ENCODE measurements at regions not wholly inside any gene's neighbourhood (a gene's known extent, or its start where the extent isn't known, plus 50 kb on each side); places are given as distances from the start of the nearest gene placed in this dataset.

GRCh38 chr2:39954346-39954745, 175.3 kb upstream of the THUMPD2 start:
- Histone ChIP-seq H3K36me3 (no peaks in the 10 kb centered on the region), H3K27me3 (no peaks in the 10 kb centered on the region), H3K9me3 (no peaks in the 10 kb centered on the region), H3K4me3 (no peak overlapping the region), H3K4me1 (no peaks in the 10 kb centered on the region), H3K27ac (no peak overlapping the region)
- DNase-seq, result no peak
- no peak for TF ChIP-seq POLR2A (IDR thresholded peaks at IDR 0.05)
- intact Hi-C loops (cut with DNase I), result no loop called here

- TF ChIP-seq, protein P1, sequence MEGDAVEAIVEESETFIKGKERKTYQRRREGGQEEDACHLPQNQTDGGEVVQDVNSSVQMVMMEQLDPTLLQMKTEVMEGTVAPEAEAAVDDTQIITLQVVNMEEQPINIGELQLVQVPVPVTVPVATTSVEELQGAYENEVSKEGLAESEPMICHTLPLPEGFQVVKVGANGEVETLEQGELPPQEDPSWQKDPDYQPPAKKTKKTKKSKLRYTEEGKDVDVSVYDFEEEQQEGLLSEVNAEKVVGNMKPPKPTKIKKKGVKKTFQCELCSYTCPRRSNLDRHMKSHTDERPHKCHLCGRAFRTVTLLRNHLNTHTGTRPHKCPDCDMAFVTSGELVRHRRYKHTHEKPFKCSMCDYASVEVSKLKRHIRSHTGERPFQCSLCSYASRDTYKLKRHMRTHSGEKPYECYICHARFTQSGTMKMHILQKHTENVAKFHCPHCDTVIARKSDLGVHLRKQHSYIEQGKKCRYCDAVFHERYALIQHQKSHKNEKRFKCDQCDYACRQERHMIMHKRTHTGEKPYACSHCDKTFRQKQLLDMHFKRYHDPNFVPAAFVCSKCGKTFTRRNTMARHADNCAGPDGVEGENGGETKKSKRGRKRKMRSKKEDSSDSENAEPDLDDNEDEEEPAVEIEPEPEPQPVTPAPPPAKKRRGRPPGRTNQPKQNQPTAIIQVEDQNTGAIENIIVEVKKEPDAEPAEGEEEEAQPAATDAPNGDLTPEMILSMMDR (IDR thresholded peaks at IDR 0.05), result no peak
- TF ChIP-seq POLR2AphosphoS5 (IDR thresholded peaks at IDR 0.05) (no peak), EP300 (IDR thresholded peaks at IDR 0.05) (no peak), POLR2A (IDR thresholded peaks at IDR 0.05) (no peak)
- intact Hi-C loops (cut with DNase I), result no loop called here
These were observed 170.1 kb upstream of the THUMPD2 start for GRCh38 chr2:39949131-39949530.

GRCh38 chr2:39948016-39948719, 169.1 kb upstream of the THUMPD2 start:
- Histone ChIP-seq H3K4me1 (no peaks in the 10 kb centered on the region), H3K36me3 (no peaks in the 10 kb centered on the region), H3K27ac (no peak overlapping the region), H3K4me3 (no peak overlapping the region), H3K9me3 (no peaks in the 10 kb centered on the region), H3K27me3 (no peaks in the 10 kb centered on the region)
- intact Hi-C loops (cut with DNase I), result no loop called here
- TF ChIP-seq POLR2A (IDR thresholded peaks at IDR 0.05) (no peak), POLR2AphosphoS5 (IDR thresholded peaks at IDR 0.05) (no peak), EP300 (IDR thresholded peaks at IDR 0.05) (no peak)
- TF ChIP-seq, protein P1 (IDR thresholded peaks at IDR 0.05), result no peak
- WGBS, 2 donors, result 63 to 81% methylated on average over 1 of the region's 1 CpG
- no peak for DNase-seq

More at GRCh38 chr2:39949131-39949530, 170.1 kb upstream of the THUMPD2 start:
- Histone ChIP-seq H3K36me3 (no peaks in the 10 kb centered on the region), H3K4me1 (no peaks in the 10 kb centered on the region), H3K27ac (no peak overlapping the region), H3K9me3 (no peaks in the 10 kb centered on the region), H3K4me3 (no peak overlapping the region), H3K27me3 (no peaks in the 10 kb centered on the region)
- DNase-seq, result no peak
- WGBS, 2 donors, result 74 to 82% methylated on average over 1 of the region's 1 CpG

DNA sequence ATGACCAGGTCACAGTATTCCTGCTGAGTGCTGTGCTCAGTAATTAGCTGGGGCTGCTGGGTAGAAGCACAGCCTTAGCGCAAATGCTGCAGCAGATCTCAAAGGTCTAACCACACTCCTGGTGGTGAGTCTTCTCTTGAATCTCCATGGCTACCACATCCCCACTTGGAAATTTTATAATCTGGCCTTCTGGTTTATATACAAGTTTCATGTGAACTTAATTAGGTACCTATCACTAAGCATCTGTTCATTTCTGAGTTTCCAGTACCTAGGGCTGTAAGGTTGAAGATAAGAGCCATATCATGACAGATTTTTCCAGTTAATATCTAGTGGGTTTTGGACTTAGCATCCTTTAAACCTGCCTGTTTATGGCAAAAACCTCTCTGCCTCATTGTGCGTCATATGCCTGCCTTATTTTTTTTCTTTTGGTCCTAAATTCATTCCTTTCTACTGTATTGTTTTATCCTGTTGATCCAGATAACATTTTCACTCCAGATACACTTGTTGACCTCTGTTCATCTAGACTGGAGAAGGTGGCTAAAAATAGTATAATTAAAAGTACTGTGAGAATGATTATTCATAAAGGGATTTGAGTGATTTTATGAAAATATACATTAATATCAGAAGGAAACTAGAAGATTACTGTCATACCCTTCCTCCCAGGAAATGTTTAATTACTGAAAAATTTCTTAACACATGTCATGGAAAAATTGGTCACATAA, 168.4 kb upstream of the THUMPD2 start:
- 96% methylated on average over 2 of the region's 2 CpGs for WGBS, 2 donors
- DNase-seq, result no peak
- intact Hi-C loops (cut with DNase I), result no loop called here
- TF ChIP-seq, protein P1 (IDR thresholded peaks at IDR 0.05), result no peak
- TF ChIP-seq POLR2A (IDR thresholded peaks at IDR 0.05) (no peak), POLR2AphosphoS5 (IDR thresholded peaks at IDR 0.05) (no peak), EP300 (IDR thresholded peaks at IDR 0.05) (no peak)
- Histone ChIP-seq H3K36me3 (no peaks in the 10 kb centered on the region), H3K9me3 (no peaks in the 10 kb centered on the region), H3K27me3 (no peaks in the 10 kb centered on the region), H3K4me1 (no peaks in the 10 kb centered on the region), H3K4me3 (no peak overlapping the region), H3K27ac (no peak overlapping the region)

- Histone ChIP-seq H3K9me3 (no peaks in the 10 kb centered on the region), H3K4me1 (no peaks in the 10 kb centered on the region), H3K27ac (no peak overlapping the region), H3K4me3 (no peak overlapping the region), H3K36me3 (no peaks in the 10 kb centered on the region), H3K27me3 (no peaks in the 10 kb centered on the region)
- TF ChIP-seq EP300 (IDR thresholded peaks at IDR 0.05) (no peak), POLR2A (IDR thresholded peaks at IDR 0.05) (no peak), POLR2AphosphoS5 (IDR thresholded peaks at IDR 0.05) (no peak)
- TF ChIP-seq, protein P1 (IDR thresholded peaks at IDR 0.05), result no peak
- 67 to 79% methylated on average over 1 of the region's 1 CpG for WGBS, 2 donors
- intact Hi-C loops (cut with DNase I), result no loop called here
- DNase-seq, result no peak
These were observed 163.9 kb upstream of the THUMPD2 start for GRCh38 chr2:39942950-39943349.

Measured in sigmoid colon (tissue), 6 donors.